HG03571 (cell line): ENCODE measurements at regions not wholly inside any gene's neighbourhood (a gene's known extent, or its start where the extent isn't known, plus 50 kb on each side); places are given as distances from the start of the nearest gene placed in this dataset.
"Not testable (repeated sequence)": the region's sequence is repeated elsewhere in the genome, so short reads cannot be mapped to it uniquely, and the experiment has no call there.

Source experiments
- ATAC-seq: cut with Tn5 transposase; IDR thresholded peaks from one replicate; pipeline ENCODE4 v1.9.1; 2021; ENCODE audit not compliant: unreplicated experiment

- no peak for ATAC-seq
These were observed 738.0 kb upstream of the PITX2 start for GRCh38 chr4:111360906-111361305.

- ATAC-seq = no peak
These were observed 740.1 kb upstream of the PITX2 start for GRCh38 chr4:111362941-111363361.

- not testable (repeated sequence) for ATAC-seq
These were observed 755.0 kb upstream of the PITX2 start for GRCh38 chr4:111377880-111378279.

- no peak for ATAC-seq
These were observed 756.7 kb upstream of the FAM241A start for GRCh38 chr4:111388561-111388960.

GRCh38 chr4:111391829-111392228 lies 753.4 kb upstream of the FAM241A start:
- no peak for ATAC-seq

- no peak for ATAC-seq
These were observed 751.5 kb upstream of the FAM241A start for GRCh38 chr4:111393781-111394180.

GRCh38 chr4:111398906-111399330 lies 746.3 kb upstream of the FAM241A start:
- no peak for ATAC-seq

GRCh38 chr4:111399623-111400022 lies 745.6 kb upstream of the FAM241A start:
- ATAC-seq = no peak

- ATAC-seq = no peak
These were observed 744.5 kb upstream of the FAM241A start for GRCh38 chr4:111400741-111401140.

- no peak for ATAC-seq
These were observed 740.6 kb upstream of the FAM241A start for GRCh38 chr4:111404673-111405072.

GRCh38 chr4:111405989-111406388 lies 739.3 kb upstream of the FAM241A start:
- ATAC-seq = no peak

- no peak for ATAC-seq
These were observed 734.7 kb upstream of the FAM241A start for GRCh38 chr4:111410571-111410970.

GRCh38 chr4:111417521-111417920 lies 727.7 kb upstream of the FAM241A start:
- no peak for ATAC-seq

GRCh38 chr4:111433441-111433840 lies 711.8 kb upstream of the FAM241A start:
- ATAC-seq = no peak

- no peak for ATAC-seq
These were observed 710.7 kb upstream of the FAM241A start for GRCh38 chr4:111434586-111434985.

- no peak for ATAC-seq
These were observed 709.1 kb upstream of the FAM241A start for GRCh38 chr4:111435986-111436744.

- no peak for ATAC-seq
These were observed 703.6 kb upstream of the FAM241A start for GRCh38 chr4:111441687-111442086.

GRCh38 chr4:111444836-111445235 lies 700.4 kb upstream of the FAM241A start:
- ATAC-seq = not testable (repeated sequence)

- no peak for ATAC-seq
These were observed 695.6 kb upstream of the FAM241A start for GRCh38 chr4:111449657-111450056.

GRCh38 chr4:111450867-111451266 lies 694.4 kb upstream of the FAM241A start:
- ATAC-seq = no peak

GRCh38 chr4:111453216-111453615 lies 692.0 kb upstream of the FAM241A start:
- no peak for ATAC-seq

GRCh38 chr4:111454961-111455360 lies 690.3 kb upstream of the FAM241A start:
- ATAC-seq = no peak
